ENCODE measurements at regions not wholly inside any gene's neighbourhood (a gene's known extent, or its start where the extent isn't known, plus 50 kb on each side); places are given as distances from the start of the nearest gene placed in this dataset.

DNA sequence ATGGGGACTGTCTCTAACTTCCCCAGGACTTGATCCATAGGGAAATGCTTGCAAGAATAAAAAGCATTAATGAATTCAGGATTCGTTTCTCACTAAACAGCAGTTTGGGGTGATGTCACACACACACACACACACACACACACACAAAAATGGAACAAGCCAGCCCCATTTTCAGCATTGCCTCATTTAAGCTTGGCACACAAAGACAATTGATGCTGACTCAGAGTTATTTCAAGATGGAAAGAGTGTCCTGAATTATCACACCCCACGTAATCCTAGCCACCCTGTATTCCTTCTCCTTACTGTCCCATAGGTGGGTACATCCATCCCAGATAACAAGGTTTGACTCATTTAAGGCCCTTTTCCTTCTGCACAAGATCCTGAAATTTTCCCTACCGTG lies 345.1 kb upstream of the HS3ST1 start:
- ATAC-seq (ENCODE audit: low FRiP score in 2 of 2) (peak in 1 of 2 donors; percentile 11), DNase-seq (no peak)
- WGBS, 2 donors: 88 to 89% methylated on average over 3 of the region's 3 CpGs
- Histone ChIP-seq H3K27me3 (no peaks in the 10 kb centered on the region), H3K4me3 (no peak overlapping the region), H3K27ac (no peak overlapping the region), H3K36me3 (no peaks in the 10 kb centered on the region), H3K9me3 (no peaks in the 10 kb centered on the region), H3K4me1 (peaks cover 0 to 5% (median 0%) of the 10 kb centered on the region in 4 donors)
- TF ChIP-seq POLR2AphosphoS5 (IDR thresholded peaks at IDR 0.05) (no peak), EP300 (IDR thresholded peaks at IDR 0.05) (no peak), CTCF (IDR thresholded peaks at IDR 0.05) (no peak), POLR2A (IDR thresholded peaks at IDR 0.05) (no peak)

GRCh38 chr4:11769434-11769833 lies 340.7 kb upstream of the HS3ST1 start:
- H3K27me3 ChIP-seq: no peaks in the 10 kb centered on the region
- H3K27ac ChIP-seq: no peak overlapping the region
- peaks cover 0 to 3% (median 0%) of the 10 kb centered on the region in 4 donors for H3K4me1 ChIP-seq
- WGBS, 2 donors: 81 to 90% methylated on average over 3 of the region's 3 CpGs
- peak in 1 of 2 donors; percentile 70 for ATAC-seq (ENCODE audit: low FRiP score in 2 of 2)
- no peak overlapping the region for H3K4me3 ChIP-seq
- TF ChIP-seq EP300 (IDR thresholded peaks at IDR 0.05) (no peak), CTCF (IDR thresholded peaks at IDR 0.05) (no peak), POLR2A (IDR thresholded peaks at IDR 0.05) (no peak), POLR2AphosphoS5 (IDR thresholded peaks at IDR 0.05) (no peak)
- DNase-seq: no peak
- no peaks in the 10 kb centered on the region for H3K9me3 ChIP-seq
- H3K36me3 ChIP-seq: no peaks in the 10 kb centered on the region

- peak in 1 of 2 donors; percentile 41 for ATAC-seq (ENCODE audit: low FRiP score in 2 of 2)
- Histone ChIP-seq H3K36me3 (no peaks in the 10 kb centered on the region), H3K27me3 (no peaks in the 10 kb centered on the region), H3K9me3 (no peaks in the 10 kb centered on the region), H3K4me1 (no peaks in the 10 kb centered on the region), H3K27ac (no peak overlapping the region), H3K4me3 (no peak overlapping the region)
- DNase-seq: no peak
- TF ChIP-seq POLR2AphosphoS5 (IDR thresholded peaks at IDR 0.05): no peak
- no peak for TF ChIP-seq POLR2A (IDR thresholded peaks at IDR 0.05)
- no peak for TF ChIP-seq EP300 (IDR thresholded peaks at IDR 0.05)
- TF ChIP-seq CTCF (IDR thresholded peaks at IDR 0.05): no peak
- 78 to 79% methylated on average over 7 of the region's 7 CpGs for WGBS, 2 donors
Observed at GRCh38 chr4:11768251-11768972, 339.7 kb upstream of the HS3ST1 start.

DNA sequence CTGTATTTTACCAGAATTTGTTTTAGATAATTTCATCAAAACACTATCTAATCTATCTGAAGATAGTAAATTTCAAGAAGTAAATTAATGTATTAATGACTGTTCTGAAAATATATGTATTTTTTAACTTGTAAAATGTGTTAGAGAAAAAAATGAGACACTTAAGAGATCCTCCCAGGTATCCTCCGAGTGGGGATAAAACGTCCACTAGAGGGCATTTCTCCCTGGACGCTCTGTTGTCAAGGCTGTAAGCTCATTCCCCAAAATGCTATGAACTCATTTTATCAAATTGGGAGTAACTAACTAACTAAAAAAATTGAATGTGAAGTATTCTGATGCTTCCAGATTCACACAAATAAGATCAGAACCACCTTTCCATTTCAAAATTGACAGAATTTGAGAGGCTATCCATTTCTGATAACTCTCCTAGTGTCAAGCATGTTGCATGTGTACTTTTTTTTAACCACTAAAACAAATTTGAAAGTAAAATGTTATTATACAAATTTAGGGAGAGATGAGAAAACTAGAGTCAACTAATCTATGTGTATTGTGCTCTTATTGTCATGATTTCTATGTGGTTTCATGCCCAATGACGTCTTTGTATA lies 337.3 kb upstream of the HS3ST1 start:
- no peaks in the 10 kb centered on the region for H3K27me3 ChIP-seq
- H3K4me1 ChIP-seq: no peaks in the 10 kb centered on the region
- no peak for DNase-seq
- H3K4me3 ChIP-seq: no peak overlapping the region
- TF ChIP-seq POLR2AphosphoS5 (IDR thresholded peaks at IDR 0.05) (no peak), EP300 (IDR thresholded peaks at IDR 0.05) (no peak), CTCF (IDR thresholded peaks at IDR 0.05) (peak; percentile 24 to 67 (median 46))
- no peaks in the 10 kb centered on the region for H3K9me3 ChIP-seq
- no peaks in the 10 kb centered on the region for H3K36me3 ChIP-seq
- H3K27ac ChIP-seq: no peak overlapping the region
- WGBS, 2 donors: 34 to 38% methylated on average over 4 of the region's 4 CpGs
- peak in 1 of 2 donors; percentile 58 for ATAC-seq (ENCODE audit: low FRiP score in 2 of 2)
